GM18519 (cell line): ENCODE measurements at regions not wholly inside any gene's neighbourhood (a gene's known extent, or its start where the extent isn't known, plus 50 kb on each side); places are given as distances from the start of the nearest gene placed in this dataset.
"Not testable (repeated sequence)": the region's sequence is repeated elsewhere in the genome, so short reads cannot be mapped to it uniquely, and the experiment has no call there.

Experiments used
- ATAC-seq: cut with Tn5 transposase; IDR thresholded peaks from one replicate; pipeline ENCODE4 v1.9.1; 2021; ENCODE audit warnings: mild to moderate bottlenecking, moderate library complexity; ENCODE audit not compliant: unreplicated experiment, low FRiP score

DNA sequence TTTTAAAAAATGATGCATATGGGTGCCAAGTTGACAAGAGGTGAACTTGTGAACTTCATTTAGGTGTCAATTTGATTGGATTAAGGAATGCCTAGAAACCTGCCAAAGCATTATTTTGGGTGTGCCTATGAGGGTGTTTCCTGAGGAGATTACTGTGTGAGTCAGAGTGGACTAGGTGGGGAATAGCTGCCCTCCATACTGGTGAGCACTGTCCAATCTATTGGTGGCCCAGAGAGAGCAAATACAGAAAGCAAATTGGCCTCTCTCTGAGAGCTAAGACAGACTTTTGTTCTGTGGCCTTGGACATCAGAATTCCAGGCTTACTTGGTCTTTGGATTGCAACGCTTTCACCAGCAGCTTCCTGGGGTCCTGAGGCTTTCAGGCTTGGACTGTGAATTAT, 388.0 kb downstream of the SUCLG1 start:
- no peak for ATAC-seq

GRCh38 chr2:84065857-84066256, 393.2 kb downstream of the SUCLG1 start:
- no peak for ATAC-seq

GRCh38 chr2:84057917-84058560, 401.0 kb downstream of the SUCLG1 start:
- ATAC-seq, result no peak

- ATAC-seq, result no peak
Observed at GRCh38 chr2:84055816-84056215, 403.3 kb downstream of the SUCLG1 start.

GRCh38 chr2:84054577-84054976, 404.5 kb downstream of the SUCLG1 start:
- not testable (repeated sequence) for ATAC-seq

- no peak for ATAC-seq
Observed at GRCh38 chr2:84052913-84053312, 406.2 kb downstream of the SUCLG1 start.

GRCh38 chr2:84052043-84052442, 407.0 kb downstream of the SUCLG1 start:
- ATAC-seq, result no peak

- ATAC-seq, result no peak
Observed at GRCh38 chr2:84048964-84049363, 410.1 kb downstream of the SUCLG1 start.

GRCh38 chr2:84041506-84041905, 417.6 kb downstream of the SUCLG1 start:
- ATAC-seq, result no peak

- no peak for ATAC-seq
Observed at GRCh38 chr2:84040281-84040680, 418.8 kb downstream of the SUCLG1 start.

- ATAC-seq, result no peak
Observed at GRCh38 chr2:84038866-84039265, 420.2 kb downstream of the SUCLG1 start.

GRCh38 chr2:84033347-84033974, 425.6 kb downstream of the SUCLG1 start:
- no peak for ATAC-seq

DNA sequence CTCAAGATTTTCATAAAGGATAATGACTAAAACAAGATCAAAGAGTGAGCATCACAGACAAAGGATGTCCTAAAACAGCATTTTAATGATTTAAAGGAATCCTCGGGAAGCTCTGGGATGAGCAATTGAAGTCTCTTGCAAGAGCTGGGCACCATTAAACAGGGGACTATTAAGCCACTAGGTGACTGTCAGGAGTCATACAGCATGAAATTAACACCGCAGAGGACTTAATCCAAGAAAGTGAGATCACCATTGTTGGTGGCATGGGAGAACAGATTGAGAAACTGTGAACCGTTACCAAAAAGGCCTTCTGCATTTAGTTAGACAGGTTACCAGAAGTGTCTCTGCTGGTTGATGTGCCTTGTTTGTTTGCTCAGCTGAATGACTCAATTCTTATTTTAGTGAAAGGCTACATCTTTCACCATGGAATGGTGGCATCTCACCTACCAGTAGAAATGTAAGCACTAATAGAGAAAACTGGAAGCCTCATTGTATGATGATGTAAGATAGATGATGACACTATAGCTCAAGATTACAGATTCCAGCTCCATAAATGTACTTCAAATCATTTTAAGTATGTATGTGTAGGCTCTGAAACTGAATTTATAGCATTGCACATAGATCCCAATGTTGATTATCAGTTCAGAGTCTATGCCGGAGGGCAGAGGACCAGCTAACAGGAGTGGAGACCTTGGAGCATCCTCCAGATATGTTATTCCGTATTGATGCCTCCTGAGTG, 427.6 kb downstream of the SUCLG1 start:
- ATAC-seq, result no peak

DNA sequence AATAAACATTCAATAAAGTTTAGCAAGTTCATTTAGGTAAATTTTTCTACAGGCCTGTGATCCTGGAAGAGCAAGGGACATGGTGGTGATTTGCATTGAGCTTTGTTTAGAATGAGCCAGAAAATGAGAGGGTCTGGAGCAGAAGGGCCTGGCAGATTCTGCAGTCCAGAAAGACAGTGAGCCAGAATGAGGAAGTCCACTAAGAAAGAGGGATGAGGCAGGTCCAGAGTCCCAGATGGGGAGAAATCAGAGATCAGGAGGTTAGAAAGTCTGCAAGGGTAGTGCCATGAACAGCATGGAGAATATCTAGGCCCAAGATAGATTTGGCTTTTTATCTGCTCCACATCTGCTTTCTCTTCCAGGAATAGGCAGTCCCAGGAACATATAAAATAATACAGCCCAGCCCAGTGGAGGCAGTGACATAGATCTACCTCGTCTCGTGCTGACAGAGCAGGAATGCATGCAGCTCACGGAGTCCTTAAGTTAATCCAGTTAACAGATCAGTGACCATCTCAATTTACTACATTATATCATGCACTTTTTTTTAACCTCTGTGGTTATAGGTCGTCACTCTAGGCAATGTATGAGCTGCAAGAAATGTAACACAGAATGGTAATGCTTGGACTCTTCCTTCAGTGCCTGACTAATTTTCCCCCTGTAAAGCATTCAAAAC, 429.0 kb downstream of the SUCLG1 start:
- ATAC-seq, result no peak

- no peak for ATAC-seq
Observed at GRCh38 chr2:84026818-84027217, 432.3 kb downstream of the SUCLG1 start.

GRCh38 chr2:84022810-84023431, 436.2 kb downstream of the SUCLG1 start:
- no peak for ATAC-seq

- ATAC-seq, result no peak
Observed at GRCh38 chr2:84017010-84017409, 442.1 kb downstream of the SUCLG1 start.

DNA sequence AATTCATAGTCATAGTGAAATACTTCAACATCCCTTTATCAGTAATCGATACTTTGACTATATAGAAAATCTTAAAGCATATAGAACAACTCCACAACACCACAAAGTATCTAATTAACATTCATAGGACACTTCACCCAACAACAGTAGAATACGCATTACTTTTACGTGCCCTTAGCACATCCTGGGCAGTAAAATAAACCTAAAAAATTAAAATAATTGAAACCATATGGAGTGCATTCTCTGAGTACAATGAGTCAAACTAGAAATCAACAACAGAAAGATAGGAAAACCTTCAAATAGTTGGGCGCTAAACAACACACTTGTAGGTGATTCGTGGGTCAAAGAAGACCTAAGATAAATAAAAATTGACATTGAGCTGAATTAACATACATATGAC, 442.9 kb downstream of the SUCLG1 start:
- ATAC-seq, result no peak

- no peak for ATAC-seq
Observed at GRCh38 chr2:83997889-83998288, 461.2 kb downstream of the SUCLG1 start.

DNA sequence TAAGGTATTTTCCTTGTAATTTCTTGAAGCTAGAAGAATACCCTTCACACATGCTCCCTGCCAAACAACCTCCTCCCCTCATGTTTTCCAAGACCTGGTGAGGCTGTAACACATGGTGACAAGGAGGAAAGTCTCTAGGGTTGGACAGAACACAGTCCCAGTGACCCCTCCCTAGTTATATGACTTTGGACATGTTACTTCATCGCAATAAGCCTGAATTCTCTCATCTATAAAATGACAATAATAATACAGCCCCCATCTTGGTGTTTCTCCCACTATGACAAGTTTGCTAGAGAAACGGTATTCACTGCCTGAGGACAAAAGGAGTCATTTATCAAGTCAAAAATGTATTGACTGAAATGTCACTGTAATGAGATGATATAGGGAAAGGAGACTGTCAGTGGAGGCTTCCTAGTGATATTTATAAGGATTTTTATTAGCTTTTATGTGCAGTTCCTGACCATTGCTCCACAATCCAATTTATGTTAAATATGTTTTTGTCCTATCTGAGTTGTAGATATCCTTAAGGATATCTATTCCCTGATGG, 464.4 kb downstream of the SUCLG1 start:
- ATAC-seq, result no peak
